Calu3 (cell line): ENCODE measurements at regions not wholly inside any gene's neighbourhood (a gene's known extent, or its start where the extent isn't known, plus 50 kb on each side); places are given as distances from the start of the nearest gene placed in this dataset.

Source experiments
- BruUV-seq: library from RNA; stranded (reverse); fragments of 400-500 nt; replicated peaks from 2 replicates; lab custom pipeline; 2021; lab: Mats Ljungman, UMichigan
- CTCF ChIA-PET: fragments of 300-600 bp; sonication (Branson Sonifier 250); formaldehyde crosslinking; loops from one replicate; lab custom pipeline; 2022; ENCODE audit warnings: antibody characterized with exemption; lab: Charles Lee
- DNase-seq: peaks from one replicate; pipeline ENCODE4 v3.0.0; 2022
- H3K27ac Mint-ChIP-seq: one replicate; pipeline ENCODE4 v1.8.0; 2022; ENCODE audit warnings: mixed read lengths; ENCODE audit not compliant: unreplicated experiment
- H3K27me3 Mint-ChIP-seq: one replicate; pipeline ENCODE4 v1.8.0; 2022; ENCODE audit warnings: mixed read lengths; ENCODE audit not compliant: unreplicated experiment
- H3K36me3 Mint-ChIP-seq: one replicate; pipeline ENCODE4 v1.8.0; 2022; ENCODE audit warnings: mild to moderate bottlenecking, moderate library complexity, mixed read lengths; ENCODE audit not compliant: insufficient read depth, unreplicated experiment
- H3K4me1 Mint-ChIP-seq: one replicate; pipeline ENCODE4 v1.8.0; 2022; ENCODE audit warnings: mild to moderate bottlenecking, low read depth, mixed read lengths; ENCODE audit not compliant: unreplicated experiment
- H3K4me3 Mint-ChIP-seq: one replicate; pipeline ENCODE4 v1.8.0; 2022; ENCODE audit warnings: mild to moderate bottlenecking, low read depth, moderate library complexity, mixed read lengths; ENCODE audit not compliant: unreplicated experiment
- H3K9me3 Mint-ChIP-seq: one replicate; pipeline ENCODE4 v1.8.0; 2022; ENCODE audit warnings: low read depth, mixed read lengths; ENCODE audit not compliant: unreplicated experiment
- intact Hi-C: fragments of 100-400 bp; cut with micrococcal nuclease; formaldehyde crosslinking; loops from one replicate; pipeline ENCODE4 v1.10.0; 2022; ENCODE audit not compliant: unreplicated experiment
- TF ChIP-seq, protein P1 (sequence below): fragments of 200-600 bp; IDR thresholded peaks from one replicate; pipeline ENCODE4 v1.8.0; 2022; ENCODE audit warnings: antibody characterized with exemption; ENCODE audit not compliant: unreplicated experiment

DNA sequence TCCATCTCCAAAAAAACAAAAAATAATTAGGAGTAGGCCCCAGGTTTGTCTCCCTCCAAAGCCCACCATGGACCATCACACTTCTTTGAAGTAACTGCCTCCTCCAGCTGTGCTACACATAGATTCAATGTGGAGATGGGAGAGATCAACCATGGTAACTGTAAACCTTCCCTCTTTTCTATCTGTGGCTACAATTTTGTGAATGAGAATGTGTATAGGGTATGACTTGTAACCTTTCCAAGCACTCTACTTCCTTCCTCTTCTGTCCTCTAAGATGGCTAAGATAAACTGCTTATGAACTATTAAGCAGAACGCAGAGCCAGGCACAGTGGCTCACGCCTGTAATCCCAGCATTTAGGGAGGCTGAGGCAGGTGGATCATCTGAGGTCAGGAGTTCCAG, 55.5 kb upstream of the ATP11B start:
- BruUV-seq = no TSS peak
- Mint-ChIP-seq H3K9me3 (no peaks in the 10 kb centered on the region), H3K36me3 (peaks cover 18% of the 10 kb centered on the region), H3K4me1 (peaks cover 37% of the 10 kb centered on the region), H3K4me3 (no peak overlapping the region), H3K27me3 (no peaks in the 10 kb centered on the region), H3K27ac (no peak overlapping the region)
- no peak for DNase-seq
- TF ChIP-seq, protein P1, sequence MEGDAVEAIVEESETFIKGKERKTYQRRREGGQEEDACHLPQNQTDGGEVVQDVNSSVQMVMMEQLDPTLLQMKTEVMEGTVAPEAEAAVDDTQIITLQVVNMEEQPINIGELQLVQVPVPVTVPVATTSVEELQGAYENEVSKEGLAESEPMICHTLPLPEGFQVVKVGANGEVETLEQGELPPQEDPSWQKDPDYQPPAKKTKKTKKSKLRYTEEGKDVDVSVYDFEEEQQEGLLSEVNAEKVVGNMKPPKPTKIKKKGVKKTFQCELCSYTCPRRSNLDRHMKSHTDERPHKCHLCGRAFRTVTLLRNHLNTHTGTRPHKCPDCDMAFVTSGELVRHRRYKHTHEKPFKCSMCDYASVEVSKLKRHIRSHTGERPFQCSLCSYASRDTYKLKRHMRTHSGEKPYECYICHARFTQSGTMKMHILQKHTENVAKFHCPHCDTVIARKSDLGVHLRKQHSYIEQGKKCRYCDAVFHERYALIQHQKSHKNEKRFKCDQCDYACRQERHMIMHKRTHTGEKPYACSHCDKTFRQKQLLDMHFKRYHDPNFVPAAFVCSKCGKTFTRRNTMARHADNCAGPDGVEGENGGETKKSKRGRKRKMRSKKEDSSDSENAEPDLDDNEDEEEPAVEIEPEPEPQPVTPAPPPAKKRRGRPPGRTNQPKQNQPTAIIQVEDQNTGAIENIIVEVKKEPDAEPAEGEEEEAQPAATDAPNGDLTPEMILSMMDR = no peak
- intact Hi-C loops = loop anchor here (2.0 kb wide), 1 partner anchor 17 kb away; no protein-coding TSS in a partner anchor
- CTCF ChIA-PET = no interaction called here

DNA sequence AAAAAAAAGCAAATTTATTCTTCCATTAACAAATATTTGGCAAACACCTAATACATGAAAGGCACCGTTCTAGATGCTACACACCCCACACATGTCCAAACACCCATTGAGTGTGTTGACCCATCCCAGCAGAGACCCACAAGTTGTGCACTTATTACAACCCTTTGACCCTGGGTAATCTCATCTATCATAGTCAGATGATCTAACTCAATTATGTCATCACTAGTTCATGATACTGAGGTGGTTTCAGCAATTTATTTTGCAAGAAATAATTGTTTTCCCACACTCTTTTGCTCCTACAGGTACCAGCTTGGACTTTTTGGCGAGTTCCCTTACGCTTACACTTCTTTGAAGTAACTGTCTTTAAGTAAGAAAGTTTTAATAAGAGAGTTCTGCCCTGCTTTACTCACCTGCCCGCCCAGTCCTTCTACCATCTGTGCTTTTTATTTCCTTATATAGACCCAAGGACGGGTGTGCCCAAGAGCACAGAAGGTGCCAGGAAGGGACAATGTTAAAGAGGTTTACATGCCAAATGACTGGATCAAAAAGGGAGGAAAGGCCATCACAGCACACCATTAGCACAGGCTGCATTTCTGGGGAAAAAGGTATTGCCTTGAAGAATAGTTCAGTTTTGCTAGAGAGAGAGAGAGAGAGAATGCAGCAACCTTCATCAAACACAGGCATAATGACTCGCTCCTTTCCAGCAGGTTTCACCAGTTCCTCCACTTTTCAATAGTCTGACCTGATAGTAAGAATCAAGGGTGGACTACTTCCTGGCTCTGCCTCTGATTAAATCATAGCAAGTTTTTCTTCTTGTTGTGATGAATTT, 54.5 kb upstream of the ATP11B start:
- intact Hi-C loops = loop anchor here (1.0 to 2.0 kb wide), 2 partner anchors 16 to 57 kb away; no protein-coding TSS in a partner anchor
- H3K9me3 Mint-ChIP-seq = no peaks in the 10 kb centered on the region
- no peaks in the 10 kb centered on the region for H3K27me3 Mint-ChIP-seq
- CTCF ChIA-PET = interaction anchor here (0.6 kb wide), 2 partner anchors 16 to 23 kb away, joined by 3 read pairs; no protein-coding TSS in a partner anchor
- no TSS peak for BruUV-seq
- TF ChIP-seq, protein P1 = no peak
- peaks cover 18% of the 10 kb centered on the region for H3K36me3 Mint-ChIP-seq
- peak overlapping the region; percentile 87 for H3K27ac Mint-ChIP-seq
- H3K4me3 Mint-ChIP-seq = peak overlapping the region; percentile 53
- peak; percentile 82 for DNase-seq
- H3K4me1 Mint-ChIP-seq = peaks cover 37% of the 10 kb centered on the region

DNA sequence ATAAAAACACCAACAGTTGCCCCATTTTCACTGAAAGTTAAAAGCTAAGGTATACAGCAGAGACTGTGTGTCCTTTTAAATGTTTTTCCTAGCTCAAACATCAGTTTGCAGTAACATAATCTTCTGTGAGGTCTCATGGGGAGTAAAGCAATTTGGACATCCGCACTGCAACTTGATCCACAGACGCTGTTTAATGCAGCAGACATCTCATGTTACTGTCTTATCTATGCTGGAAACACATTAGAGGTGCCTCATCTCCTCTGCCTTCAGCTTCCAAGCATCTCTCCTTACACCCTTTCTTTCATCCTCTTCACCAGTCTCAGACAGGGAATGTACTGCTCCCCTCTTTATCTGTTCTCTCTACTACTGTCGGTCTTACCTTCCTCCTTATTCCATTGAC, 53.7 kb upstream of the ATP11B start:
- BruUV-seq = no TSS peak
- H3K4me1 Mint-ChIP-seq = peaks cover 37% of the 10 kb centered on the region
- TF ChIP-seq, protein P1 = no peak
- no peaks in the 10 kb centered on the region for H3K9me3 Mint-ChIP-seq
- H3K27me3 Mint-ChIP-seq = no peaks in the 10 kb centered on the region
- no peak for DNase-seq
- H3K27ac Mint-ChIP-seq = peak overlapping the region; percentile 87
- CTCF ChIA-PET = interaction anchor here (0.6 kb wide), 1 partner anchor 24 kb away, joined by 3 read pairs; no protein-coding TSS in a partner anchor
- peaks cover 18% of the 10 kb centered on the region for H3K36me3 Mint-ChIP-seq
- peak overlapping the region; percentile 53 for H3K4me3 Mint-ChIP-seq
- intact Hi-C loops = loop anchor here (1.0 to 2.0 kb wide), 2 partner anchors 15 to 56 kb away; no protein-coding TSS in a partner anchor

DNA sequence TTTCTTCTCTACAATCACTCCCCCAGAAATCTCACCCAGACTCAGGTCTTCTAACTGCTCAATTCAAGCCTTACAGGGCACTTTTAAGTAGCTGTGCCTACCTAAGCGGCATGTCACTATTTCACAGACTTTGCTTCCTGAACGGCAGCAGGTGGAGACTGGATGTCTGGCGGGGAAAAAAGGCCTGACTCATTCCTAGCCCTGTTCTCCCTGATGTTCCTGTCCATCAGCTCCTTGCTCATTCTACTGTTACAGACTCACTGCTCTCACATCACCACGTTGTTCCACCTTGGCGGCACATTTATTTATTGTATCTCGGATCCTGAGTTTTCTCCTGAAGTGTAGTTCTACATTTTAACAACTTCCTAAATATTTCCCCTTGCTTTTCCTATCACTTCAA, 52.6 kb upstream of the ATP11B start:
- CTCF ChIA-PET = interaction anchor here (0.6 to 1.1 kb wide), 6 partner anchors 13 to 1786 kb away, joined by 3 to 10 read pairs (median 4); partner anchors contain the start of gene ATP11B
- peak overlapping the region; percentile 27 for H3K4me3 Mint-ChIP-seq
- no peaks in the 10 kb centered on the region for H3K27me3 Mint-ChIP-seq
- H3K27ac Mint-ChIP-seq = peak overlapping the region; percentile 87
- H3K36me3 Mint-ChIP-seq = peaks cover 18% of the 10 kb centered on the region
- BruUV-seq = no TSS peak
- intact Hi-C loops = no loop called here
- TF ChIP-seq, protein P1 = no peak
- peaks cover 37% of the 10 kb centered on the region for H3K4me1 Mint-ChIP-seq
- DNase-seq = peak; percentile 83
- H3K9me3 Mint-ChIP-seq = no peaks in the 10 kb centered on the region
